ENCODE measurements at regions not wholly inside any gene's neighbourhood (a gene's known extent, or its start where the extent isn't known, plus 50 kb on each side); places are given as distances from the start of the nearest gene placed in this dataset.

DNA sequence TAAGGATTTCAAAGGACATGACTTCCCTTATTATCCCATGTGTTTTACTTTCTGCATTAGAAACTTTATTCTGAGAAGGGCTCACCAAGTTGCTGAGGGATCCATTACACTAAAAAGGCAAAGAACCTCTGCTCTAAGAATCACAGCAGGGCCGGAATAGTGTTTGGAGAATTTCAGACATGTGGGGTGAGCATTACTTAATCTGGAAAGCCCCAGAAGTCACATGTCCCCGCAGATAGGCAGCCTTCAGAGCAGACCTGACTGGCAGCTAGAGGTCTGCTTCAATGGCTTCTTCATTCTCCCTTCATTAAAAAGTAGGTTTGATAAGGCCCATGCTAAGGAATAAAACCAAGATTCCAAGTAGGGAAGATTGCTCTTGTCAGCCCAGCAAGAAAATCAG lies 52.6 kb upstream of the RBM15 start:
- H3K27me3 ChIP-seq (ENCODE audit: insufficient read depth): no peaks in the 10 kb centered on the region
- Mint-ChIP-seq H3K4me1 (no peaks in the 10 kb centered on the region), H3K9me3 (no peaks in the 10 kb centered on the region), H3K27ac (no peak overlapping the region), H3K27me3 (ENCODE audit: insufficient read depth, low read depth, poor library complexity) (peaks cover 4% of the 10 kb centered on the region), H3K36me3 (ENCODE audit: low read depth) (no peaks in the 10 kb centered on the region), H3K4me3 (no peak overlapping the region)
- H2AFZ ChIP-seq: no peak overlapping the region
- no peak overlapping the region for H3K4me3 ChIP-seq
- ATAC-seq (no peak), DNase-seq (ENCODE audit: low spot score) (no peak)
- 0 out of 2 replicates have a peak, but pooled peaks cover 2% of the 10 kb centered on the region for H3K4me1 ChIP-seq (ENCODE audit: insufficient read depth)
- H3K79me2 ChIP-seq (replicated peaks; ENCODE audit: insufficient read depth): no peaks in the 10 kb centered on the region
- H3K27ac ChIP-seq (ENCODE audit: low read depth): no peak overlapping the region
- TF ChIP-seq NANOG (IDR thresholded peaks at IDR 0.05; ENCODE audit: borderline replicate concordance) (no peak), CREB1 (CRISPR knock-in tag; IDR thresholded peaks at IDR 0.05; ENCODE audit: low read depth) (no peak)
- TF ChIP-seq, protein P1, sequence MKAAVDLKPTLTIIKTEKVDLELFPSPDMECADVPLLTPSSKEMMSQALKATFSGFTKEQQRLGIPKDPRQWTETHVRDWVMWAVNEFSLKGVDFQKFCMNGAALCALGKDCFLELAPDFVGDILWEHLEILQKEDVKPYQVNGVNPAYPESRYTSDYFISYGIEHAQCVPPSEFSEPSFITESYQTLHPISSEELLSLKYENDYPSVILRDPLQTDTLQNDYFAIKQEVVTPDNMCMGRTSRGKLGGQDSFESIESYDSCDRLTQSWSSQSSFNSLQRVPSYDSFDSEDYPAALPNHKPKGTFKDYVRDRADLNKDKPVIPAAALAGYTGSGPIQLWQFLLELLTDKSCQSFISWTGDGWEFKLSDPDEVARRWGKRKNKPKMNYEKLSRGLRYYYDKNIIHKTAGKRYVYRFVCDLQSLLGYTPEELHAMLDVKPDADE (IDR thresholded peaks at IDR 0.05): no peak
- TF ChIP-seq, protein P2, sequence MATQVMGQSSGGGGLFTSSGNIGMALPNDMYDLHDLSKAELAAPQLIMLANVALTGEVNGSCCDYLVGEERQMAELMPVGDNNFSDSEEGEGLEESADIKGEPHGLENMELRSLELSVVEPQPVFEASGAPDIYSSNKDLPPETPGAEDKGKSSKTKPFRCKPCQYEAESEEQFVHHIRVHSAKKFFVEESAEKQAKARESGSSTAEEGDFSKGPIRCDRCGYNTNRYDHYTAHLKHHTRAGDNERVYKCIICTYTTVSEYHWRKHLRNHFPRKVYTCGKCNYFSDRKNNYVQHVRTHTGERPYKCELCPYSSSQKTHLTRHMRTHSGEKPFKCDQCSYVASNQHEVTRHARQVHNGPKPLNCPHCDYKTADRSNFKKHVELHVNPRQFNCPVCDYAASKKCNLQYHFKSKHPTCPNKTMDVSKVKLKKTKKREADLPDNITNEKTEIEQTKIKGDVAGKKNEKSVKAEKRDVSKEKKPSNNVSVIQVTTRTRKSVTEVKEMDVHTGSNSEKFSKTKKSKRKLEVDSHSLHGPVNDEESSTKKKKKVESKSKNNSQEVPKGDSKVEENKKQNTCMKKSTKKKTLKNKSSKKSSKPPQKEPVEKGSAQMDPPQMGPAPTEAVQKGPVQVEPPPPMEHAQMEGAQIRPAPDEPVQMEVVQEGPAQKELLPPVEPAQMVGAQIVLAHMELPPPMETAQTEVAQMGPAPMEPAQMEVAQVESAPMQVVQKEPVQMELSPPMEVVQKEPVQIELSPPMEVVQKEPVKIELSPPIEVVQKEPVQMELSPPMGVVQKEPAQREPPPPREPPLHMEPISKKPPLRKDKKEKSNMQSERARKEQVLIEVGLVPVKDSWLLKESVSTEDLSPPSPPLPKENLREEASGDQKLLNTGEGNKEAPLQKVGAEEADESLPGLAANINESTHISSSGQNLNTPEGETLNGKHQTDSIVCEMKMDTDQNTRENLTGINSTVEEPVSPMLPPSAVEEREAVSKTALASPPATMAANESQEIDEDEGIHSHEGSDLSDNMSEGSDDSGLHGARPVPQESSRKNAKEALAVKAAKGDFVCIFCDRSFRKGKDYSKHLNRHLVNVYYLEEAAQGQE (IDR thresholded peaks at IDR 0.05; ENCODE audit: unreplicated experiment): no peak
- H3F3A ChIP-seq (replicated peaks; ENCODE audit: low read depth): no peaks in the 10 kb centered on the region
- H3K4me2 ChIP-seq: no peak overlapping the region
- no peaks in the 10 kb centered on the region for H4K20me1 ChIP-seq (replicated peaks; ENCODE audit: insufficient read depth)
- no peaks in the 10 kb centered on the region for H3K36me3 ChIP-seq (ENCODE audit: insufficient read depth)
- H3K9me2 ChIP-seq (ENCODE audit: insufficient read depth): no peaks in the 10 kb centered on the region

DNA sequence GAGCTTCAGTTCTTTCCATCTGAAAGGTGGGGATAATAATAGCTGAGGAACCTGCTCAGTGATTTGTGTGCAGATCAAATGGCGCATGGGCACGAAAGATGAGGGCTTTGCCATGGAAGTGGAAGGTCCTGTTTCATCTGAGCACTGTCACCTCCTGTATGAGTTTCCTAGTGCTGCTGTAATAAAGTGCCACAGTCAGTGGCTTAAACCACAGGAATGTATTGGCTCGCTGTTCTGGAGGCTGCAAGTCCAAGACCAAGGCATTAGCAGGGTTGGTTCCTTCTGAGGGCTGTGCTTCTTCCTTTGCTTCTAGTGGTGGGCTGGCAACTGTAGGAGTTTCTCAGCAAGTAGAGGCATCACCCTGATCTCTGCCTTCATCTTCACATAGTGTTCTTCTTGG lies 51.1 kb upstream of the RBM15 start:
- H3F3A ChIP-seq (replicated peaks; ENCODE audit: low read depth): no peaks in the 10 kb centered on the region
- no peak overlapping the region for H3K4me3 Mint-ChIP-seq
- H3K9me2 ChIP-seq (ENCODE audit: insufficient read depth): no peaks in the 10 kb centered on the region
- no peak overlapping the region for H3K27ac Mint-ChIP-seq
- no peak overlapping the region for H3K27ac ChIP-seq (ENCODE audit: low read depth)
- no peak overlapping the region for H2AFZ ChIP-seq
- H3K4me3 ChIP-seq: no peak overlapping the region
- ATAC-seq: no peak
- peaks cover 3% of the 10 kb centered on the region for H3K27me3 Mint-ChIP-seq (ENCODE audit: insufficient read depth, low read depth, poor library complexity)
- H3K36me3 ChIP-seq (ENCODE audit: insufficient read depth): no peaks in the 10 kb centered on the region
- H3K4me2 ChIP-seq: no peak overlapping the region
- no peak for DNase-seq (ENCODE audit: low spot score)
- no peaks in the 10 kb centered on the region for H4K20me1 ChIP-seq (replicated peaks; ENCODE audit: insufficient read depth)
- no peaks in the 10 kb centered on the region for H3K27me3 ChIP-seq (ENCODE audit: insufficient read depth)
- H3K9me3 Mint-ChIP-seq: no peaks in the 10 kb centered on the region
- 0 out of 2 replicates have a peak, but pooled peaks cover 3% of the 10 kb centered on the region for H3K4me1 ChIP-seq (ENCODE audit: insufficient read depth)
- no peaks in the 10 kb centered on the region for H3K79me2 ChIP-seq (replicated peaks; ENCODE audit: insufficient read depth)
- no peaks in the 10 kb centered on the region for H3K36me3 Mint-ChIP-seq (ENCODE audit: low read depth)
- H3K4me1 Mint-ChIP-seq: peaks cover 9% of the 10 kb centered on the region; the same call in 2 of the 3 replicates
- TF ChIP-seq NANOG (IDR thresholded peaks at IDR 0.05; ENCODE audit: borderline replicate concordance) (no peak), STAT1 (IDR thresholded peaks at IDR 0.05; ENCODE audit: unreplicated experiment) (no peak), EZH2 (IDR thresholded peaks at IDR 0.05; ENCODE audit: low read depth, unreplicated experiment) (no peak), JUNB (IDR thresholded peaks at IDR 0.05; ENCODE audit: unreplicated experiment) (no peak), CREB1 (CRISPR knock-in tag; IDR thresholded peaks at IDR 0.05; ENCODE audit: low read depth) (no peak), EZH2phosphoT487 (IDR thresholded peaks at IDR 0.05; ENCODE audit: unreplicated experiment) (no peak)
- TF ChIP-seq, protein P3, sequence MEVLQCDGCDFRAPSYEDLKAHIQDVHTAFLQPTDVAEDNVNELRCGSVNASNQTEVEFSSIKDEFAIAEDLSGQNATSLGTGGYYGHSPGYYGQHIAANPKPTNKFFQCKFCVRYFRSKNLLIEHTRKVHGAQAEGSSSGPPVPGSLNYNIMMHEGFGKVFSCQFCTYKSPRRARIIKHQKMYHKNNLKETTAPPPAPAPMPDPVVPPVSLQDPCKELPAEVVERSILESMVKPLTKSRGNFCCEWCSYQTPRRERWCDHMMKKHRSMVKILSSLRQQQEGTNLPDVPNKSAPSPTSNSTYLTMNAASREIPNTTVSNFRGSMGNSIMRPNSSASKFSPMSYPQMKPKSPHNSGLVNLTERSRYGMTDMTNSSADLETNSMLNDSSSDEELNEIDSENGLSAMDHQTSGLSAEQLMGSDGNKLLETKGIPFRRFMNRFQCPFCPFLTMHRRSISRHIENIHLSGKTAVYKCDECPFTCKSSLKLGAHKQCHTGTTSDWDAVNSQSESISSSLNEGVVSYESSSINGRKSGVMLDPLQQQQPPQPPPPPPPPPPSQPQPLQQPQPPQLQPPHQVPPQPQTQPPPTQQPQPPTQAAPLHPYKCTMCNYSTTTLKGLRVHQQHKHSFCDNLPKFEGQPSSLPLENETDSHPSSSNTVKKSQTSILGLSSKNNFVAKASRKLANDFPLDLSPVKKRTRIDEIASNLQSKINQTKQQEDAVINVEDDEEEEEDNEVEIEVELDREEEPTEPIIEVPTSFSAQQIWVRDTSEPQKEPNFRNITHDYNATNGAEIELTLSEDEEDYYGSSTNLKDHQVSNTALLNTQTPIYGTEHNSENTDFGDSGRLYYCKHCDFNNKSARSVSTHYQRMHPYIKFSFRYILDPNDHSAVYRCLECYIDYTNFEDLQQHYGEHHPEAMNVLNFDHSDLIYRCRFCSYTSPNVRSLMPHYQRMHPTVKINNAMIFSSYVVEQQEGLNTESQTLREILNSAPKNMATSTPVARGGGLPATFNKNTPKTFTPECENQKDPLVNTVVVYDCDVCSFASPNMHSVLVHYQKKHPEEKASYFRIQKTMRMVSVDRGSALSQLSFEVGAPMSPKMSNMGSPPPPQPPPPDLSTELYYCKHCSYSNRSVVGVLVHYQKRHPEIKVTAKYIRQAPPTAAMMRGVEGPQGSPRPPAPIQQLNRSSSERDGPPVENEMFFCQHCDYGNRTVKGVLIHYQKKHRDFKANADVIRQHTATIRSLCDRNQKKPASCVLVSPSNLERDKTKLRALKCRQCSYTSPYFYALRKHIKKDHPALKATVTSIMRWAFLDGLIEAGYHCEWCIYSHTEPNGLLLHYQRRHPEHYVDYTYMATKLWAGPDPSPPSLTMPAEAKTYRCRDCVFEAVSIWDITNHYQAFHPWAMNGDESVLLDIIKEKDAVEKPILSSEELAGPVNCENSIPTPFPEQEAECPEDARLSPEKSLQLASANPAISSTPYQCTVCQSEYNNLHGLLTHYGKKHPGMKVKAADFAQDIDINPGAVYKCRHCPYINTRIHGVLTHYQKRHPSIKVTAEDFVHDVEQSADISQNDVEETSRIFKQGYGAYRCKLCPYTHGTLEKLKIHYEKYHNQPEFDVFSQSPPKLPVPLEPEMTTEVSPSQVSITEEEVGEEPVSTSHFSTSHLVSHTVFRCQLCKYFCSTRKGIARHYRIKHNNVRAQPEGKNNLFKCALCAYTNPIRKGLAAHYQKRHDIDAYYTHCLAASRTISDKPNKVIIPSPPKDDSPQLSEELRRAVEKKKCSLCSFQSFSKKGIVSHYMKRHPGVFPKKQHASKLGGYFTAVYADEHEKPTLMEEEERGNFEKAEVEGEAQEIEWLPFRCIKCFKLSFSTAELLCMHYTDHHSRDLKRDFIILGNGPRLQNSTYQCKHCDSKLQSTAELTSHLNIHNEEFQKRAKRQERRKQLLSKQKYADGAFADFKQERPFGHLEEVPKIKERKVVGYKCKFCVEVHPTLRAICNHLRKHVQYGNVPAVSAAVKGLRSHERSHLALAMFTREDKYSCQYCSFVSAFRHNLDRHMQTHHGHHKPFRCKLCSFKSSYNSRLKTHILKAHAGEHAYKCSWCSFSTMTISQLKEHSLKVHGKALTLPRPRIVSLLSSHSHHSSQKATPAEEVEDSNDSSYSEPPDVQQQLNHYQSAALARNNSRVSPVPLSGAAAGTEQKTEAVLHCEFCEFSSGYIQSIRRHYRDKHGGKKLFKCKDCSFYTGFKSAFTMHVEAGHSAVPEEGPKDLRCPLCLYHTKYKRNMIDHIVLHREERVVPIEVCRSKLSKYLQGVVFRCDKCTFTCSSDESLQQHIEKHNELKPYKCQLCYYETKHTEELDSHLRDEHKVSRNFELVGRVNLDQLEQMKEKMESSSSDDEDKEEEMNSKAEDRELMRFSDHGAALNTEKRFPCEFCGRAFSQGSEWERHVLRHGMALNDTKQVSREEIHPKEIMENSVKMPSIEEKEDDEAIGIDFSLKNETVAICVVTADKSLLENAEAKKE (CRISPR knock-in tag; IDR thresholded peaks at IDR 0.05): no peak
- TF ChIP-seq, protein P1 (IDR thresholded peaks at IDR 0.05): no peak
